ENCODE measurements at regions not wholly inside any gene's neighbourhood (a gene's known extent, or its start where the extent isn't known, plus 50 kb on each side); places are given as distances from the start of the nearest gene placed in this dataset.

GRCh38 chrX:95029571-95029970 is 1355.6 kb downstream of the FAM133A start:
- no peak overlapping the region for H3K27ac ChIP-seq (ENCODE audit: low read depth in 2 of 2, low read length in 2 of 2)
- no peaks in the 10 kb centered on the region for H3K9me3 ChIP-seq (ENCODE audit: control insufficient read depth in 2 of 3, insufficient read depth in 1 of 3, low read length in 3 of 3)
- H3K9ac ChIP-seq (ENCODE audit: low read length in 3 of 3) = no peak overlapping the region
- FAIRE-seq (no peak), DNase-seq (no peak)
- H3K4me3 ChIP-seq (ENCODE audit: low read length in 3 of 3) = no peak overlapping the region
- H3K36me3 ChIP-seq (ENCODE audit: control insufficient read depth in 2 of 3, insufficient read depth in 3 of 3, low read length in 3 of 3) = no peaks in the 10 kb centered on the region
- no peak for TF ChIP-seq CTCF (IDR thresholded peaks at IDR 0.05; ENCODE audit: borderline replicate concordance, extremely low read depth, insufficient read depth)
- H3K4me1 ChIP-seq (ENCODE audit: control insufficient read depth in 2 of 3, insufficient read depth in 2 of 3, low read depth in 1 of 3, low read length in 3 of 3) = no peaks in the 10 kb centered on the region
- intact Hi-C loops (cut with DNase I) = no loop called here
- no peaks in the 10 kb centered on the region for H3K27me3 ChIP-seq (ENCODE audit: control insufficient read depth, insufficient read depth, low read length)

- Histone ChIP-seq H3K27me3 (ENCODE audit: control insufficient read depth, insufficient read depth, low read length) (no peaks in the 10 kb centered on the region), H3K27ac (ENCODE audit: low read depth in 2 of 2, low read length in 2 of 2) (no peak overlapping the region), H3K4me3 (ENCODE audit: low read length in 3 of 3) (no peak overlapping the region), H3K9me3 (ENCODE audit: control insufficient read depth in 2 of 3, insufficient read depth in 1 of 3, low read length in 3 of 3) (no peaks in the 10 kb centered on the region), H3K9ac (ENCODE audit: low read length in 3 of 3) (no peak overlapping the region), H3K4me1 (ENCODE audit: control insufficient read depth in 2 of 3, insufficient read depth in 2 of 3, low read depth in 1 of 3, low read length in 3 of 3) (no peaks in the 10 kb centered on the region), H3K36me3 (ENCODE audit: control insufficient read depth in 2 of 3, insufficient read depth in 3 of 3, low read length in 3 of 3) (no peaks in the 10 kb centered on the region)
- intact Hi-C loops (cut with DNase I) = no loop called here
- FAIRE-seq = no peak
- no peak for TF ChIP-seq CTCF (IDR thresholded peaks at IDR 0.05; ENCODE audit: borderline replicate concordance, extremely low read depth, insufficient read depth)
- no peak for DNase-seq
Measured at GRCh38 chrX:95040104-95040503, 1366.1 kb downstream of the FAM133A start.

- no peaks in the 10 kb centered on the region for H3K36me3 ChIP-seq (ENCODE audit: control insufficient read depth in 2 of 3, insufficient read depth in 3 of 3, low read length in 3 of 3)
- TF ChIP-seq CTCF (IDR thresholded peaks at IDR 0.05; ENCODE audit: borderline replicate concordance, extremely low read depth, insufficient read depth) = no peak
- no peaks in the 10 kb centered on the region for H3K27me3 ChIP-seq (ENCODE audit: control insufficient read depth, insufficient read depth, low read length)
- H3K27ac ChIP-seq (ENCODE audit: low read depth in 2 of 2, low read length in 2 of 2) = no peak overlapping the region
- DNase-seq (no peak), FAIRE-seq (no peak)
- intact Hi-C loops (cut with DNase I) = no loop called here
- H3K4me3 ChIP-seq (ENCODE audit: low read length in 3 of 3) = no peak overlapping the region
- H3K9ac ChIP-seq (ENCODE audit: low read length in 3 of 3) = no peak overlapping the region
- H3K9me3 ChIP-seq (ENCODE audit: control insufficient read depth in 2 of 3, insufficient read depth in 1 of 3, low read length in 3 of 3) = no peaks in the 10 kb centered on the region
- H3K4me1 ChIP-seq (ENCODE audit: control insufficient read depth in 2 of 3, insufficient read depth in 2 of 3, low read depth in 1 of 3, low read length in 3 of 3) = no peaks in the 10 kb centered on the region
Measured at GRCh38 chrX:95044331-95044730, 1370.3 kb downstream of the FAM133A start.

GRCh38 chrX:95055991-95056390 is 1382.0 kb downstream of the FAM133A start:
- Histone ChIP-seq H3K36me3 (ENCODE audit: control insufficient read depth in 2 of 3, insufficient read depth in 3 of 3, low read length in 3 of 3) (no peaks in the 10 kb centered on the region), H3K9me3 (ENCODE audit: control insufficient read depth in 2 of 3, insufficient read depth in 1 of 3, low read length in 3 of 3) (no peaks in the 10 kb centered on the region), H3K27ac (ENCODE audit: low read depth in 2 of 2, low read length in 2 of 2) (no peak overlapping the region), H3K27me3 (ENCODE audit: control insufficient read depth, insufficient read depth, low read length) (no peaks in the 10 kb centered on the region), H3K4me1 (ENCODE audit: control insufficient read depth in 2 of 3, insufficient read depth in 2 of 3, low read depth in 1 of 3, low read length in 3 of 3) (no peaks in the 10 kb centered on the region), H3K9ac (ENCODE audit: low read length in 3 of 3) (no peak overlapping the region), H3K4me3 (ENCODE audit: low read length in 3 of 3) (no peak overlapping the region)
- FAIRE-seq (no peak), DNase-seq (no peak)
- no peak for TF ChIP-seq CTCF (IDR thresholded peaks at IDR 0.05; ENCODE audit: borderline replicate concordance, extremely low read depth, insufficient read depth)
- intact Hi-C loops (cut with DNase I) = no loop called here
